A673 (cell line): ENCODE measurements at regions not wholly inside any gene's neighbourhood (a gene's known extent, or its start where the extent isn't known, plus 50 kb on each side); places are given as distances from the start of the nearest gene placed in this dataset.

ENCODE experiments used
- BruUV-seq: library from RNA; stranded (reverse); fragments of 400-500 nt; replicated peaks from 2 replicates; lab custom pipeline; 2021; lab: Mats Ljungman, UMichigan
- CTCF ChIA-PET: fragments of 300-600 bp; sonication (Branson Sonifier 250); formaldehyde crosslinking; loops from one replicate; lab custom pipeline; 2022; ENCODE audit warnings: antibody characterized with exemption; lab: Charles Lee
- POLR2A ChIA-PET: fragments of 300-600 bp; sonication (Branson Sonifier 250); formaldehyde crosslinking; loops from one replicate; lab custom pipeline; 2022; ENCODE audit warnings: antibody characterized with exemption; ENCODE audit not compliant: low non-redundant PET; lab: Charles Lee
- DNase-seq: peaks from one replicate; pipeline ENCODE4 v3.0.0-alpha.2; 2015; ENCODE audit warnings: low spot score
- H3K27ac ChIP-seq: fragments of 200-600 bp; sonication (generic); 2 replicates; pipeline ENCODE4 v1.5.1; 2016; ENCODE audit warnings: mixed run types, low read depth, mild to moderate bottlenecking, mixed read lengths, antibody characterized with exemption, low read length; ENCODE audit not compliant: poor library complexity, severe bottlenecking
- H3K27me3 ChIP-seq: fragments of 200-600 bp; sonication (generic); replicated peaks from 2 replicates; pipeline ENCODE4 v1.6.1; 2017; ENCODE audit warnings: mixed run types, low read depth, mild to moderate bottlenecking, mixed read lengths, antibody characterized with exemption, low read length; ENCODE audit not compliant: insufficient read depth, poor library complexity
- H3K36me3 ChIP-seq: fragments of 200-600 bp; sonication (generic); 2 replicates; pipeline ENCODE4 v1.6.1; 2016; ENCODE audit warnings: mixed run types, mild to moderate bottlenecking, mixed read lengths, antibody characterized with exemption, low read length; ENCODE audit not compliant: insufficient read depth, poor library complexity, severe bottlenecking
- H3K4me1 ChIP-seq: fragments of 200-600 bp; sonication (generic); 2 replicates; pipeline ENCODE4 v1.6.1; 2017; ENCODE audit warnings: mixed run types, mild to moderate bottlenecking, mixed read lengths, antibody characterized with exemption, low read length; ENCODE audit not compliant: insufficient read depth, poor library complexity, severe bottlenecking
- H3K4me3 ChIP-seq: fragments of 200-600 bp; sonication (generic); 2 replicates; pipeline ENCODE4 v1.5.1; 2016; ENCODE audit warnings: low read depth, mixed run types, mild to moderate bottlenecking, mixed read lengths, low read length; ENCODE audit not compliant: poor library complexity, severe bottlenecking
- H3K9me3 ChIP-seq: fragments of 200-600 bp; sonication (generic); 2 replicates; pipeline ENCODE4 v1.6.1; 2016; ENCODE audit warnings: mixed run types, low read depth, mild to moderate bottlenecking, mixed read lengths, antibody characterized with exemption, low read length; ENCODE audit not compliant: poor library complexity, severe bottlenecking
- CTCF ChIP-seq: fragments of 300-800, 200-600 bp; sonication (generic); conservative IDR thresholded peaks from 2 replicates; pipeline ENCODE4 v1.5.1; 2017; ENCODE audit warnings: low read depth, mild to moderate bottlenecking, antibody characterized with exemption, low read length, moderate library complexity, mixed read lengths
- EZH2 ChIP-seq: fragments of 200-600 bp; sonication (generic); IDR thresholded peaks from 2 replicates; pipeline ENCODE4 v1.6.1; 2017; ENCODE audit warnings: borderline replicate concordance, low read depth, mild to moderate bottlenecking, mixed read lengths, antibody characterized with exemption, low read length; ENCODE audit not compliant: poor library complexity, severe bottlenecking
- intact Hi-C: fragments of 100-400 bp; cut with micrococcal nuclease; formaldehyde crosslinking; loops from one replicate; pipeline ENCODE4 v1.10.0; 2022; ENCODE audit not compliant: unreplicated experiment

GRCh38 chr20:12383821-12384220, 466.1 kb downstream of the BTBD3 start:
- no peaks in the 10 kb centered on the region for H3K4me1 ChIP-seq
- H3K27me3 ChIP-seq = no peaks in the 10 kb centered on the region
- BruUV-seq = no TSS peak
- POLR2A ChIA-PET = no interaction called here
- TF ChIP-seq EZH2 (no peak), CTCF (no peak)
- intact Hi-C loops = no loop called here
- H3K36me3 ChIP-seq = no peaks in the 10 kb centered on the region
- H3K4me3 ChIP-seq = no peak overlapping the region
- H3K27ac ChIP-seq = no peak overlapping the region
- CTCF ChIA-PET = no interaction called here
- no peak for DNase-seq
- no peaks in the 10 kb centered on the region for H3K9me3 ChIP-seq

- DNase-seq = no peak
Observed at GRCh38 chr20:12386821-12387220, 469.1 kb downstream of the BTBD3 start.

GRCh38 chr20:12391099-12391498, 473.4 kb downstream of the BTBD3 start:
- POLR2A ChIA-PET = no interaction called here
- DNase-seq = no peak

More at GRCh38 chr20:12386821-12387220, 469.1 kb downstream of the BTBD3 start:
- intact Hi-C loops = no loop called here
- BruUV-seq = no TSS peak
- Histone ChIP-seq H3K27ac (no peak overlapping the region), H3K9me3 (no peaks in the 10 kb centered on the region), H3K36me3 (no peaks in the 10 kb centered on the region), H3K27me3 (no peaks in the 10 kb centered on the region), H3K4me3 (no peak overlapping the region), H3K4me1 (no peaks in the 10 kb centered on the region)
- CTCF ChIA-PET = no interaction called here
- POLR2A ChIA-PET = no interaction called here
- TF ChIP-seq EZH2 (no peak), CTCF (no peak)

More at GRCh38 chr20:12391099-12391498, 473.4 kb downstream of the BTBD3 start:
- Histone ChIP-seq H3K4me1 (no peaks in the 10 kb centered on the region), H3K36me3 (no peaks in the 10 kb centered on the region), H3K27me3 (no peaks in the 10 kb centered on the region), H3K4me3 (no peak overlapping the region), H3K27ac (no peak overlapping the region), H3K9me3 (no peaks in the 10 kb centered on the region)
- intact Hi-C loops = no loop called here
- CTCF ChIA-PET = no interaction called here
- BruUV-seq = no TSS peak
- TF ChIP-seq EZH2 = no peak
- no peak for TF ChIP-seq CTCF
